ENCODE measurements at regions not wholly inside any gene's neighbourhood (a gene's known extent, or its start where the extent isn't known, plus 50 kb on each side); places are given as distances from the start of the nearest gene placed in this dataset.

DNA sequence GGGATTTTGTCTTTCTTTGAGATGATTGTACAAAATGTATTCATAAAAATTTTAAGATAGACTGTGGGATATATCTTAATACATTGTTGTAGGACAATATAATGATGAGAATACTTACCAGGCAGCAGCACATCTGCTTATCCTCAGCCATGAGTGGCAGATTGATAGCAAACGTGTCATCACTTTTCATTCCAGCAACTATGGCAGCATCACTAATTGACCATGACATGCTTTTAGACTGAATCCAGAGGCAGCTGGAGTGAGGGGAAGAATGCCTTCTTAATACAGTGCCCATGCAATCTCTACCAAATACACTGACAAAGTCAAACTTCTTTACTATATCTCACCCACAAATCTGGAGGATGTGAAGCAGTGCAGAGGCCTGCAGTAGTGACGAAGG is 755.2 kb upstream of the RAG2 start:
- TF ChIP-seq, protein P1, sequence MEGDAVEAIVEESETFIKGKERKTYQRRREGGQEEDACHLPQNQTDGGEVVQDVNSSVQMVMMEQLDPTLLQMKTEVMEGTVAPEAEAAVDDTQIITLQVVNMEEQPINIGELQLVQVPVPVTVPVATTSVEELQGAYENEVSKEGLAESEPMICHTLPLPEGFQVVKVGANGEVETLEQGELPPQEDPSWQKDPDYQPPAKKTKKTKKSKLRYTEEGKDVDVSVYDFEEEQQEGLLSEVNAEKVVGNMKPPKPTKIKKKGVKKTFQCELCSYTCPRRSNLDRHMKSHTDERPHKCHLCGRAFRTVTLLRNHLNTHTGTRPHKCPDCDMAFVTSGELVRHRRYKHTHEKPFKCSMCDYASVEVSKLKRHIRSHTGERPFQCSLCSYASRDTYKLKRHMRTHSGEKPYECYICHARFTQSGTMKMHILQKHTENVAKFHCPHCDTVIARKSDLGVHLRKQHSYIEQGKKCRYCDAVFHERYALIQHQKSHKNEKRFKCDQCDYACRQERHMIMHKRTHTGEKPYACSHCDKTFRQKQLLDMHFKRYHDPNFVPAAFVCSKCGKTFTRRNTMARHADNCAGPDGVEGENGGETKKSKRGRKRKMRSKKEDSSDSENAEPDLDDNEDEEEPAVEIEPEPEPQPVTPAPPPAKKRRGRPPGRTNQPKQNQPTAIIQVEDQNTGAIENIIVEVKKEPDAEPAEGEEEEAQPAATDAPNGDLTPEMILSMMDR (IDR thresholded peaks at IDR 0.05; ENCODE audit: unreplicated experiment): no peak
- H3K9me3 Mint-ChIP-seq (ENCODE audit: low read depth): peaks cover 14% of the 10 kb centered on the region
- DNase-seq (ENCODE audit: low spot score, unreplicated experiment): no peak
- no peaks in the 10 kb centered on the region for H3K27me3 Mint-ChIP-seq
- H3K36me3 Mint-ChIP-seq (ENCODE audit: insufficient read depth): peaks cover 2% of the 10 kb centered on the region
- H3K4me3 Mint-ChIP-seq (ENCODE audit: low read depth): no peak overlapping the region
- no peak overlapping the region for H3K27ac Mint-ChIP-seq
- H3K4me1 Mint-ChIP-seq (ENCODE audit: low read depth): no peaks in the 10 kb centered on the region

DNA sequence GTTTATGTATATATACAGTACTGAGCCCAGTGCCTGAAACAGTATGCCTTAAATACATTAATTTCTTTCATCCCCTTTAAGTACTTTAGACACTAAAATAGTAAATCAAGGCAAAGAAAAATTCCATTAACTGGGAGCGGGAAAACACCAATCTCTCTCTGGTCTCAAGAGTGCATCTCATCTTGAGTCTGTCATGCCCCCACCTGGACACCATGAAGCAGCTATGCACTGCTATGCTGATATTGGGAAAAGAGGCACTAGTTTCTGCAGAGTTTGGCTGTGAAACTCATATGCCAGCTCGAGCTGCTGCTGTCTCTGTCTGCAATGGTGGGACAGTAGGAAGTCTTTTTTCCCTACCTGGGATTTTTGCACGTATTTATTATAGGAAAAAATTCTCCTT is 754.4 kb upstream of the RAG2 start:
- H3K9me3 Mint-ChIP-seq (ENCODE audit: low read depth): peaks cover 8% of the 10 kb centered on the region
- H3K36me3 Mint-ChIP-seq (ENCODE audit: insufficient read depth): no peaks in the 10 kb centered on the region
- TF ChIP-seq, protein P1 (IDR thresholded peaks at IDR 0.05; ENCODE audit: unreplicated experiment): no peak
- no peak overlapping the region for H3K27ac Mint-ChIP-seq
- H3K4me3 Mint-ChIP-seq (ENCODE audit: low read depth): no peak overlapping the region
- DNase-seq (ENCODE audit: low spot score, unreplicated experiment): no peak
- H3K27me3 Mint-ChIP-seq: no peaks in the 10 kb centered on the region
- H3K4me1 Mint-ChIP-seq (ENCODE audit: low read depth): no peaks in the 10 kb centered on the region

DNA sequence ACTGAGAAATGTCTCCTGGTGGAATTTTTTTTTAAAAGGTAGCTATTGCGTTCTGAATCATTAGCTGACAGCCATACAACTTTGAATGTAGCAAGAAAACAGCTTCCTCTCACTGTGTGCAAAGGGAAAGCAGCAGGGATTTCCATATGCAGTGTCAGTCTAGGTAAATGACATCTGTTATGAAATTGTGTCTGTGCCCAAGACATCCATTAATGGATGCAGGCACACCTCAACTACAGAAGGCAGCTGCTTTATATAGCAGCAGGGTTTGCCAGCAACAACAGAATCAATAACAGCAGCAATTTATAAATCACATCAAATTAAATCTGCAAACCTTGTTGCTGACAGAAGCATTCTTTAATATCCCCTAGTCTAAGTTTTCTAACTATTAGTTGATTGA is 745.3 kb upstream of the RAG2 start:
- H3K27me3 Mint-ChIP-seq: no peaks in the 10 kb centered on the region
- H3K9me3 Mint-ChIP-seq (ENCODE audit: low read depth): no peaks in the 10 kb centered on the region
- H3K27ac Mint-ChIP-seq: no peak overlapping the region
- TF ChIP-seq, protein P1 (IDR thresholded peaks at IDR 0.05; ENCODE audit: unreplicated experiment): no peak
- DNase-seq (ENCODE audit: low spot score, unreplicated experiment): no peak
- no peak overlapping the region for H3K4me3 Mint-ChIP-seq (ENCODE audit: low read depth)
- no peaks in the 10 kb centered on the region for H3K36me3 Mint-ChIP-seq (ENCODE audit: insufficient read depth)
- no peaks in the 10 kb centered on the region for H3K4me1 Mint-ChIP-seq (ENCODE audit: low read depth)

DNA sequence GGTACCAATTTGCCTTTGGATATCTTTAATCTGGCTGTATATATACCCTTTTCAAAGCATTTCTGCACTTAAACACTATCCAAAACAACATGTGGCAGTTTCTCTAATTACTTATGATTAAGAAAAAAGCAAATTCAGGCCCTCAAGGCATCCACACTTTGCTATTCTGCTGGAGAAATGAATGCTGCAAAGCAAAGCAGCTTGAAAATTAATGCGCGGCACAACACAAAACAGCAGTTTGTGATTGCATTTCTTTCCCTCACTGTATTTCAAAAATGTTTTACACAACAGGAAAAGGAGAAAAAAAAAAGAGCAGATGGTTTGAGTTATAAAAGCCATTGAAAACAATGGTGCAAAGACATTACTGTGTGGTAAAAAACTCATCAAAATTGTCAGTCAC is 738.4 kb upstream of the RAG2 start:
- peak overlapping the region; percentile 47 for H3K27ac Mint-ChIP-seq
- H3K27me3 Mint-ChIP-seq: no peaks in the 10 kb centered on the region
- no peak for DNase-seq (ENCODE audit: low spot score, unreplicated experiment)
- H3K4me1 Mint-ChIP-seq (ENCODE audit: low read depth): peaks cover 5% of the 10 kb centered on the region
- no peaks in the 10 kb centered on the region for H3K9me3 Mint-ChIP-seq (ENCODE audit: low read depth)
- TF ChIP-seq, protein P1 (IDR thresholded peaks at IDR 0.05; ENCODE audit: unreplicated experiment): no peak
- no peaks in the 10 kb centered on the region for H3K36me3 Mint-ChIP-seq (ENCODE audit: insufficient read depth)
- H3K4me3 Mint-ChIP-seq (ENCODE audit: low read depth): no peak overlapping the region

DNA sequence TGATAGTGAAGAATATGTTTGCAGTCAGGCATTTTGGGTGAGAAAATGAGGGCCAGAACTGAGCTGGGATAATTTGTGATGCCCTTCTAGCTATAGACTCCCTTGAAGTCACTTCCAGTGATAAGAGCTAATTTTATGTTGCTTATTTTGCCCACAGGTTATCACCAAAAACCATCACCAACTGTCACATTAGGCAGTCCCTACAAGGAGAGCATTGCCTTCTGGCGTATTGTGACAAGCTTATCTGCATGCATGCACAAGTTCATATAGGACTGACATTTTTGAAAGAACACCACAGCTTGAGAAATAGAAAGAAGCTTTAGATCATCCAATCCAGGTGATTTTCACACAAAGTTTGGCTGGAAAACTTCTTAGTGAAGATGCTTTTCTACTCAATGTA is 735.3 kb upstream of the RAG2 start:
- Mint-ChIP-seq H3K36me3 (ENCODE audit: insufficient read depth) (no peaks in the 10 kb centered on the region), H3K9me3 (ENCODE audit: low read depth) (peaks cover 4% of the 10 kb centered on the region), H3K4me3 (ENCODE audit: low read depth) (no peak overlapping the region), H3K27me3 (no peaks in the 10 kb centered on the region), H3K4me1 (ENCODE audit: low read depth) (peaks cover 6% of the 10 kb centered on the region), H3K27ac (no peak overlapping the region)
- TF ChIP-seq, protein P1 (IDR thresholded peaks at IDR 0.05; ENCODE audit: unreplicated experiment): no peak
- DNase-seq (ENCODE audit: low spot score, unreplicated experiment): no peak
